Heart right ventricle (tissue), 16 donors: ENCODE measurements at regions not wholly inside any gene's neighbourhood (a gene's known extent, or its start where the extent isn't known, plus 50 kb on each side); places are given as distances from the start of the nearest gene placed in this dataset.

Experiments
- ATAC-seq, 8 donors: fragments of 200-7000 bp; cut with Tn5 transposase; one replicate each; pipeline ENCODE4 v1.9.1; 2020; ENCODE audit warnings: mild to moderate bottlenecking in 8 of 8, moderate library complexity in 8 of 8, moderate number of reproducible peaks in 1 of 8
- DNase-seq, 2 donors: peaks; one replicate each; pipeline ENCODE4 v3.0.0-alpha.2; 2020
- H3K27ac ChIP-seq, 10 donors: fragments of 200-600 bp; sonication (generic) in 2 of 10; one replicate each; pipeline versions ENCODE4 v1.5.0 to v1.8.0; 2020 to 2022; ENCODE audit warnings: mild to moderate bottlenecking in 3 of 10
- H3K27me3 ChIP-seq, 7 donors: fragments of 200-600 bp; one replicate each; pipeline ENCODE4 v1.8.0; 2021 to 2022; ENCODE audit warnings: mild to moderate bottlenecking in 2 of 7
- H3K36me3 ChIP-seq, 9 donors: fragments of 200-600 bp; sonication (generic) in 1 of 9; one replicate each; pipeline versions ENCODE4 v1.5.0 to v1.8.0; 2020 to 2022; ENCODE audit warnings: mild to moderate bottlenecking in 2 of 9
- H3K4me1 ChIP-seq, 9 donors: fragments of 200-600 bp; sonication (generic) in 1 of 9; one replicate each; pipeline versions ENCODE4 v1.5.0 to v1.8.0; 2020 to 2022; ENCODE audit warnings: mild to moderate bottlenecking in 4 of 9
- H3K4me3 ChIP-seq, 10 donors: fragments of 200-600 bp; sonication (generic) in 2 of 10; one replicate each; pipeline versions ENCODE4 v1.5.0 to v1.8.0; 2020 to 2022; ENCODE audit warnings: mild to moderate bottlenecking in 7 of 10, moderate library complexity in 2 of 10
- H3K9me3 ChIP-seq, 11 donors: fragments of 200-600 bp in 10 of 11; sonication (generic) in 2 of 11; one replicate each; pipeline versions ENCODE4 v1.5.0 to v1.8.0; 2013 to 2022; ENCODE audit warnings: mild to moderate bottlenecking in 2 of 11, control low read depth in 1 of 11, moderate library complexity in 1 of 11
- CTCF ChIP-seq, 9 donors: fragments of 200-600 bp; sonication (generic) in 2 of 9; IDR thresholded peaks; one replicate each; pipeline versions ENCODE4 v1.5.0 to v1.8.0; 2021 to 2022; ENCODE audit warnings: antibody characterized with exemption in 9 of 9, mild to moderate bottlenecking in 5 of 9, moderate library complexity in 1 of 9
- WGBS, 2 donors: extraction: QIAGEN DNeasy Blood & Tissue Kit; methylation state at CpG; one replicate each; pipeline ENCODE4 v1.1.7; 2013; ENCODE audit warnings: inconsistent platforms in 1 of 2; 5-methylcytosine and 5-hydroxymethylcytosine counted together
- intact Hi-C, 10 donors: fragments of 100-400 bp; cut with DNase I; formaldehyde crosslinking; loops; one replicate each; pipeline versions ENCODE4 v1.11.1 to v1.14.2; 2022
- donor health status: Arrhythmogenic right ventricular cardiomyopathy.
- donor health status: ischemic (EF 13 %, LVEDD 7.1; RV severe dilation, severe dysfunction).
- donor health status: healthy with polysubstance abuse.
- donor health status: DM: no; HTN: yes; CAD: no.
- donor health status: DM: no; HTN: no; CAD: no.
- donor health status: ischemic (EF 25% LVEDD 6.9; RV normal size, moderate dysfunction).
- donor health status: ischemic (EF 25% LVEDD 5.7; RV mildly dilated, moderate dysfunction).
- donor health status: healthy.
- donor health status: DM: yes; HTN: yes; CAD: no.
- donor health status: Ischemic cardiomyopathy.
- donor health status: ischemic (EF 35%, LVEDD 5.7; RV mildly dilated, moderate dysfunction).
- donor health status: nonischemic (EF 11% LVEDD 7.7; RV severe dilation, severe dysfunction).
- donor health status: DM: yes; HTN: yes; CAD: no.
- donor health status: PGD.
- donor health status: ischemic (EF 29% LVEDD 5.4; RV normal size, mild dysfunction).
- donor health status: nonischemic (EF 23%, LVEDD 6.1; RV moderate dilation, normal function).

- DNase-seq (peak; percentile 48 to 66), ATAC-seq (peak; percentile 75 to 92 (median 82))
- TF ChIP-seq CTCF (IDR thresholded peaks at IDR 0.05) = no peak
- Histone ChIP-seq H3K27me3 (peaks cover 0 to 3% (median 0%) of the 10 kb centered on the region in 7 donors), H3K4me1 (peaks cover 8 to 60% (median 19%) of the 10 kb centered on the region in 9 donors), H3K27ac (peak overlapping the region; percentile 69 to 98 (median 84)), H3K36me3 (no peaks in the 10 kb centered on the region), H3K9me3 (no peaks in the 10 kb centered on the region), H3K4me3 (no peak overlapping the region)
- intact Hi-C loops = loop anchor here (1.0 to 10.0 kb wide), 12 partner anchors 51 to 257 kb away; partner anchors contain the start of gene TEDDM1 (in 1 of the 10)
- WGBS, 2 donors = 37 to 38% methylated on average over 8 of the region's 8 CpGs
Observed at GRCh38 chr1:182143825-182144645, 82.5 kb upstream of the ZNF648 start.

- Histone ChIP-seq H3K4me1 (peaks cover 8 to 52% (median 19%) of the 10 kb centered on the region in 9 donors), H3K9me3 (no peaks in the 10 kb centered on the region), H3K27me3 (peaks cover 0 to 3% (median 0%) of the 10 kb centered on the region in 7 donors), H3K36me3 (no peaks in the 10 kb centered on the region), H3K4me3 (no peak overlapping the region), H3K27ac (peak overlapping the region; percentile 69 to 98 (median 84))
- ATAC-seq (peak; percentile 65 to 93 (median 83)), DNase-seq (peak; percentile 94 to 95)
- 15 to 20% methylated on average over 11 of the region's 11 CpGs for WGBS, 2 donors
- intact Hi-C loops = loop anchor here (1.0 to 10.0 kb wide), 12 partner anchors 52 to 258 kb away; partner anchors contain the start of gene TEDDM1 (in 1 of the 10)
- TF ChIP-seq CTCF (IDR thresholded peaks at IDR 0.05) = peak; percentile 93 to 99 (median 96)
Observed at GRCh38 chr1:182143154-182143657, 81.7 kb upstream of the ZNF648 start.

GRCh38 chr1:182142621-182143020, 81.1 kb upstream of the ZNF648 start:
- ATAC-seq = no peak

More at GRCh38 chr1:182142621-182143020, 81.1 kb upstream of the ZNF648 start:
- Histone ChIP-seq H3K4me1 (peaks cover 8 to 50% (median 19%) of the 10 kb centered on the region in 9 donors), H3K27me3 (peaks cover 0 to 3% (median 0%) of the 10 kb centered on the region in 7 donors), H3K9me3 (no peaks in the 10 kb centered on the region), H3K27ac (peak overlapping the region in 2 of 10 donors; percentile 85), H3K4me3 (no peak overlapping the region), H3K36me3 (no peaks in the 10 kb centered on the region)
- TF ChIP-seq CTCF (IDR thresholded peaks at IDR 0.05) = no peak
- intact Hi-C loops = loop anchor here (1.0 to 10.0 kb wide), 12 partner anchors 52 to 258 kb away; partner anchors contain the start of gene TEDDM1 (in 1 of the 10)
- WGBS, 2 donors = 74 to 82% methylated on average over 4 of the region's 4 CpGs
- no peak for DNase-seq
